Gastroesophageal sphincter (tissue), 4 donors: ENCODE measurements at regions not wholly inside any gene's neighbourhood (a gene's known extent, or its start where the extent isn't known, plus 50 kb on each side); places are given as distances from the start of the nearest gene placed in this dataset.

Experiments used
- ATAC-seq: fragments of 150-250 bp; one replicate; pipeline ENCODE4 v1.9.1; 2016; ENCODE audit warnings: mild to moderate bottlenecking, moderate library complexity
- H3K27ac ChIP-seq, 4 donors: fragments of 200-600 bp; sonication (generic) in 3 of 4; 1 replicate in 3 of 4; 2 replicates in 1 of 4; pipeline ENCODE4 v1.5.1; 2016 to 2019
- H3K27me3 ChIP-seq: fragments of 200-600 bp; sonication (generic); one replicate; pipeline ENCODE4 v1.5.1; 2019
- H3K36me3 ChIP-seq, 2 donors: fragments of 200-600 bp; sonication (generic); one replicate each; pipeline ENCODE4 v1.5.1; 2019; ENCODE audit warnings: control low read depth in 1 of 2
- H3K4me1 ChIP-seq, 3 donors: fragments of 200-600 bp; sonication (generic); 1 replicate in 2 of 3; 2 replicates in 1 of 3; pipeline ENCODE4 v1.5.1; 2016 to 2019; ENCODE audit warnings: control low read depth in 2 of 3
- H3K4me3 ChIP-seq, 2 donors: fragments of 200-600 bp; sonication (generic); one replicate each; pipeline ENCODE4 v1.5.1; 2019; ENCODE audit warnings: mild to moderate bottlenecking in 1 of 2, moderate library complexity in 1 of 2
- H3K9me3 ChIP-seq, 3 donors: fragments of 200-600 bp; sonication (generic); one replicate each; pipeline ENCODE4 v1.5.1; 2017 to 2019; ENCODE audit warnings: control low read depth in 2 of 3
- EP300 ChIP-seq: sonication (generic); formaldehyde crosslinking; IDR thresholded peaks from one replicate; pipeline ENCODE4 v1.6.1; 2017; ENCODE audit warnings: antibody characterized with exemption, mild to moderate bottlenecking
- POLR2A ChIP-seq, 2 donors: fragments of 450-650 bp; IDR thresholded peaks; one replicate each; pipeline ENCODE4 v1.6.1; 2017; ENCODE audit warnings: antibody characterized with exemption in 2 of 2, mild to moderate bottlenecking in 2 of 2, moderate library complexity in 1 of 2
- POLR2AphosphoS5 ChIP-seq: sonication (generic); formaldehyde crosslinking; IDR thresholded peaks from one replicate; pipeline ENCODE4 v1.6.1; 2017; ENCODE audit warnings: antibody characterized with exemption
- WGBS, 2 donors: methylation state at CpG; one replicate each; pipeline ENCODE4 v1.1.5; 2018; ENCODE audit warnings: low coverage in 1 of 2; 5-methylcytosine and 5-hydroxymethylcytosine counted together
- TF ChIP-seq, protein P1 (sequence below), 4 experiments: fragments of 200-600 bp in 2 of 4; fragments of 450-650 bp in 2 of 4; sonication (generic) in 1 of 4; IDR thresholded peaks; one replicate each; pipeline ENCODE4 v1.5.1; 2017 to 2019; ENCODE audit warnings: antibody characterized with exemption in 4 of 4, mild to moderate bottlenecking in 2 of 4, moderate library complexity in 2 of 4

DNA sequence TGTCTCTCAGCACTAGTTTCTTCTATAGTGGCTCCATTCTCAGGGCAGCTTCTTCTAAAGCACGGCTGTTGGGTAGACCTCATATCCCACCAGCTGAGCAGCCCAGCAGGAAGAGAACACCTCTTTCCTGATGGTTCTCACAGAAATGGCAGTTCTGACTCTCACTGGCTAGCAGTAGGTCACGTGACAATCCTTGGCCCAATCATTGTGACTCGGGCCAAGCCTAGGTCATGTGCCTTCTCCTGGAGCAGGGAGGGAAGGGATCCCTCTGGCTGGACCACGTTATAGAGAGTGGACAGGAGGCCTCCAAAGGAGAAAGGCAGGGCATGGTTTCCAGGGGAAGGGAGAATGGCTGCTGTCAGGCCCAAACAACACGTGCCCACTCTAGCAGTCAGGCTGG lies 149.1 kb downstream of the AACS start:
- no peak for ATAC-seq
- TF ChIP-seq POLR2AphosphoS5 = no peak
- TF ChIP-seq, protein P1, sequence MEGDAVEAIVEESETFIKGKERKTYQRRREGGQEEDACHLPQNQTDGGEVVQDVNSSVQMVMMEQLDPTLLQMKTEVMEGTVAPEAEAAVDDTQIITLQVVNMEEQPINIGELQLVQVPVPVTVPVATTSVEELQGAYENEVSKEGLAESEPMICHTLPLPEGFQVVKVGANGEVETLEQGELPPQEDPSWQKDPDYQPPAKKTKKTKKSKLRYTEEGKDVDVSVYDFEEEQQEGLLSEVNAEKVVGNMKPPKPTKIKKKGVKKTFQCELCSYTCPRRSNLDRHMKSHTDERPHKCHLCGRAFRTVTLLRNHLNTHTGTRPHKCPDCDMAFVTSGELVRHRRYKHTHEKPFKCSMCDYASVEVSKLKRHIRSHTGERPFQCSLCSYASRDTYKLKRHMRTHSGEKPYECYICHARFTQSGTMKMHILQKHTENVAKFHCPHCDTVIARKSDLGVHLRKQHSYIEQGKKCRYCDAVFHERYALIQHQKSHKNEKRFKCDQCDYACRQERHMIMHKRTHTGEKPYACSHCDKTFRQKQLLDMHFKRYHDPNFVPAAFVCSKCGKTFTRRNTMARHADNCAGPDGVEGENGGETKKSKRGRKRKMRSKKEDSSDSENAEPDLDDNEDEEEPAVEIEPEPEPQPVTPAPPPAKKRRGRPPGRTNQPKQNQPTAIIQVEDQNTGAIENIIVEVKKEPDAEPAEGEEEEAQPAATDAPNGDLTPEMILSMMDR (IDR thresholded peaks at IDR 0.05) = no peak
- no peak for TF ChIP-seq EP300
- no peak for TF ChIP-seq POLR2A (IDR thresholded peaks at IDR 0.05)
- Histone ChIP-seq H3K4me3 (no peak overlapping the region), H3K27me3 (peaks cover 40% of the 10 kb centered on the region), H3K4me1 (no peaks in the 10 kb centered on the region), H3K9me3 (peaks cover 0 to 13% (median 0%) of the 10 kb centered on the region in 3 donors), H3K36me3 (no peaks in the 10 kb centered on the region), H3K27ac (no peak overlapping the region)
- 60 to 88% methylated on average over 1 of the region's 5 CpGs for WGBS, 2 donors

DNA sequence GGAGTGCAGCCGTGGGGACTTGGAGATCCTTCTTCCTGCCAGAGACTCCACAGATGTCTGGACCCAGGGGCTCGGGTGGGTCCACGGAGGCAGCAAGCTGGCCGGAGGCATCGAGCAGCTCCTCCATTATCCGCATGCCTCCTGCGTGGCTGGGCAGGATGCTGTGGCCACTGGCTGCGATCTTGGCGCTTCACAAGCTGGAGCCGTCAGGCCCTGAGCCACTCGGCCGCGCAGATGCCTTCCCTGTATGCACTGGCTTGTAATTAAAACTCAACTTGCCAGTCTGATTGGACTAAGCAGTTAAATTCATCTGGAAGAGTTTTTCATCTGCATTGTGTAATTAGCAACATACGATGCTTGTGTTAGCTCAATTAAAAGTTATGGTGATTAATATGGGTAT lies 151.5 kb downstream of the AACS start:
- Histone ChIP-seq H3K4me1 (no peaks in the 10 kb centered on the region), H3K27me3 (peaks cover 38% of the 10 kb centered on the region), H3K4me3 (no peak overlapping the region), H3K9me3 (peaks cover 0 to 13% (median 0%) of the 10 kb centered on the region in 3 donors), H3K36me3 (no peaks in the 10 kb centered on the region), H3K27ac (no peak overlapping the region)
- TF ChIP-seq, protein P1 (IDR thresholded peaks at IDR 0.05) = no peak
- no peak for TF ChIP-seq POLR2AphosphoS5
- TF ChIP-seq EP300 = no peak
- no peak for TF ChIP-seq POLR2A (IDR thresholded peaks at IDR 0.05)
- ATAC-seq = no peak
- WGBS, 2 donors = 73 to 80% methylated on average over 2 to 8 of the region's 14 CpGs

- ATAC-seq = no peak
- Histone ChIP-seq H3K27ac (no peak overlapping the region), H3K4me1 (no peaks in the 10 kb centered on the region), H3K27me3 (peaks cover 36% of the 10 kb centered on the region), H3K4me3 (no peak overlapping the region), H3K36me3 (no peaks in the 10 kb centered on the region), H3K9me3 (peaks cover 0 to 13% (median 0%) of the 10 kb centered on the region in 3 donors)
- 50 to 67% methylated on average over 2 to 3 of the region's 5 CpGs for WGBS, 2 donors
- TF ChIP-seq, protein P1 (IDR thresholded peaks at IDR 0.05) = no peak
- TF ChIP-seq EP300 = no peak
- TF ChIP-seq POLR2A (IDR thresholded peaks at IDR 0.05) = no peak
- TF ChIP-seq POLR2AphosphoS5 = no peak
Observed at GRCh38 chr12:125217308-125217707, 152.1 kb downstream of the AACS start.

DNA sequence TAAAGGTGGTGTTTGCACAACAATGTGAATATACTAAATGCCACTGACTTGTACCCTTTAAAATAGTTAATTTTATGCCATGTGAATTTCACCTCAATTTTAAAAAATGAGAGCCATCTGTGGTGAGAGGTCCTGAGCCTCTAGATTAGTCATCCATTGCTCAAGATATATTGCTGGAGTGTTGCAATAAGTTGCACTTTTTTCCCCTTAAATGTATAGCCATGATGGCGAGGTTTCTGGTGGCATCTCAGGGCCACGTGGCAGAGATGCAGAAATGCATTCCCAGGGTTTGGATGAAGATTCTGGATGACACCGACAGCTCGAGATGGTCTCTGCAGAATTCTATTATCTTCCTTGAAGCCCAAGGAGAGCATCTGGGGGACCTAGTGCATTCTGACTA lies 153.7 kb downstream of the AACS start:
- no peaks in the 10 kb centered on the region for H3K4me1 ChIP-seq
- peaks cover 26% of the 10 kb centered on the region for H3K27me3 ChIP-seq
- H3K36me3 ChIP-seq = no peaks in the 10 kb centered on the region
- no peak overlapping the region for H3K4me3 ChIP-seq
- H3K9me3 ChIP-seq = peaks cover 0 to 13% (median 0%) of the 10 kb centered on the region in 3 donors
- 81 to 90% methylated on average over 2 to 4 of the region's 4 CpGs for WGBS, 2 donors
- H3K27ac ChIP-seq = no peak overlapping the region
- no peak for ATAC-seq
- TF ChIP-seq POLR2A (IDR thresholded peaks at IDR 0.05) (no peak), POLR2AphosphoS5 (no peak), EP300 (no peak)
- TF ChIP-seq, protein P1 (IDR thresholded peaks at IDR 0.05) = no peak

DNA sequence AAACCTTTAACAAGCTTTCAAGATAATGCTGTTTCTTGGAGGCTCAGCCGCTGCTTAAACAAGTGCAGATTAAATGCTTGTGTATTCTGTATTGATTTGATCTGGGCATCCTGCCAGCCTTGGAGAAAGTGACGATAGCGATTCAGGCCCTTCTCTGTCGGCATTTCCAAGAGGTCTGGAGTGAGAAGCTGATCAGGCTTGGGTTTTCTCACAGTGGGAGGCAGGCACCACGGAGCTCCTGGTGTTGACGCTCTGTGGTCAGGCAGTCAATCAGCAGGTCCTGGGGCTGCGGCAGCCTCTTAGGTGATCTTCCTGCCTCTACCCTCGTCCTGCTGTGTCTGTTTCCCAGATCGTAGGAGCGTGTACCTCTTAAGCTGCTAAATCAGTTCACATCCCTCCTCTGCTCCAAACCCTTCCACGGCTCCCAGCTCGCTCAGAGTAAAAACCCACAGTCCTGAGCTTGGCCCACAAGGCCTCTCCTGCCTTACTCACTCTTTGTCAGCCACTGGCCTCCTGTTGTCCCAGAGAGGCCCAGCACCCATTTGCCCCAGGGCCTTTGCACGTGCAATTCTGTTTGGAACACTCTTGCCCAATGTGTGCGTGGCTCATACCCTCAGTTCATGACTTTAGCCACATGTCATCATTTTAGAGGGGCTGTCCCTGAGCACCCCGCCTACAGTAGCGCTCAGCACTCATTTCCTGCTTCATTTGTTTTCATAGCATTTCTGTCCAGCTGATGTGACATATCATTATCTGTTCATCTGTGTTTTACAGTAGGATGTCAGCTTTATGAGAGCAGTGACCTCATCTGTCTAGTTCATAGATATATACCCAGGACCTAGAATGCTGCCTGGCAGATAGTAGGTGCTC lies 155.4 kb downstream of the AACS start:
- Histone ChIP-seq H3K36me3 (no peaks in the 10 kb centered on the region), H3K4me3 (no peak overlapping the region), H3K9me3 (no peaks in the 10 kb centered on the region), H3K27me3 (peaks cover 26% of the 10 kb centered on the region), H3K27ac (no peak overlapping the region), H3K4me1 (no peaks in the 10 kb centered on the region)
- ATAC-seq = no peak
- TF ChIP-seq, protein P1 (IDR thresholded peaks at IDR 0.05) = no peak
- TF ChIP-seq EP300 (no peak), POLR2A (IDR thresholded peaks at IDR 0.05) (no peak), POLR2AphosphoS5 (no peak)
- WGBS, 2 donors = 49 to 83% methylated on average over 8 to 9 of the region's 16 CpGs
